ENCODE measurements at regions not wholly inside any gene's neighbourhood (a gene's known extent, or its start where the extent isn't known, plus 50 kb on each side); places are given as distances from the start of the nearest gene placed in this dataset.

- DNase-seq (ENCODE audit: low spot score), result no peak
Observed at GRCh38 chr21:38156200-38156599, 100.6 kb upstream of the KCNJ15 start.

- DNase-seq (ENCODE audit: low spot score), result peak; percentile 58
Observed at GRCh38 chr21:38159355-38159754, 97.4 kb upstream of the KCNJ15 start.

GRCh38 chr21:38165466-38166172 lies 91.2 kb upstream of the KCNJ15 start:
- no peak for DNase-seq (ENCODE audit: low spot score)

- DNase-seq (ENCODE audit: low spot score), result no peak
Observed at GRCh38 chr21:38166173-38166535, 90.6 kb upstream of the KCNJ15 start.

GRCh38 chr21:38167345-38167744 lies 89.4 kb upstream of the KCNJ15 start:
- DNase-seq (ENCODE audit: low spot score), result no peak

- no peak for DNase-seq (ENCODE audit: low spot score)
Observed at GRCh38 chr21:38170283-38170682, 86.5 kb upstream of the KCNJ15 start.

GRCh38 chr21:38170704-38171682 lies 85.8 kb upstream of the KCNJ15 start:
- DNase-seq (ENCODE audit: low spot score), result no peak

- DNase-seq (ENCODE audit: low spot score), result no peak
Observed at GRCh38 chr21:38171723-38172344, 85.0 kb upstream of the KCNJ15 start.

GRCh38 chr21:38173276-38174035 lies 83.3 kb upstream of the KCNJ15 start:
- DNase-seq (ENCODE audit: low spot score), result no peak

GRCh38 chr21:38175306-38175705 lies 81.5 kb upstream of the KCNJ15 start:
- DNase-seq (ENCODE audit: low spot score), result no peak

GRCh38 chr21:38177919-38178652 lies 78.7 kb upstream of the KCNJ15 start:
- DNase-seq (ENCODE audit: low spot score), result no peak

- no peak for DNase-seq (ENCODE audit: low spot score)
Observed at GRCh38 chr21:38178653-38179470, 77.9 kb upstream of the KCNJ15 start.

- no peak for DNase-seq (ENCODE audit: low spot score)
Observed at GRCh38 chr21:38179511-38179910, 77.3 kb upstream of the KCNJ15 start.

GRCh38 chr21:38181096-38181495 lies 75.7 kb upstream of the KCNJ15 start:
- no peak for DNase-seq (ENCODE audit: low spot score)

- DNase-seq (ENCODE audit: low spot score), result no peak
Observed at GRCh38 chr21:38182370-38182985, 74.3 kb upstream of the KCNJ15 start.

- DNase-seq (ENCODE audit: low spot score), result no peak
Observed at GRCh38 chr21:38183961-38184360, 72.8 kb upstream of the KCNJ15 start.

- DNase-seq (ENCODE audit: low spot score), result no peak
Observed at GRCh38 chr21:38186661-38187270, 70.0 kb upstream of the KCNJ15 start.

GRCh38 chr21:38188037-38188436 lies 68.8 kb upstream of the KCNJ15 start:
- DNase-seq (ENCODE audit: low spot score), result no peak

- no peak for DNase-seq (ENCODE audit: low spot score)
Observed at GRCh38 chr21:38196036-38196435, 60.8 kb upstream of the KCNJ15 start.

GRCh38 chr21:38202811-38203210 lies 54.0 kb upstream of the KCNJ15 start:
- DNase-seq (ENCODE audit: low spot score), result no peak

Data from germinal center (tissue), 1 donor.